Stimulated activated CD8-positive, alpha-beta memory T cell treated with anti-CD3 and anti-CD28 coated beads, Interleukin-4, amount 100 ng/mL, for 4 hours (primary cell): ENCODE measurements at regions not wholly inside any gene's neighbourhood (a gene's known extent, or its start where the extent isn't known, plus 50 kb on each side); places are given as distances from the start of the nearest gene placed in this dataset.
"Not testable (repeated sequence)": the region's sequence is repeated elsewhere in the genome, so short reads cannot be mapped to it uniquely, and the experiment has no call there.

Experiments used
- DNase-seq, 2 donors: peaks; one replicate each; pipeline ENCODE4 v3.0.0-alpha.2; 2020; ENCODE audit warnings: low read depth in 2 of 2, low spot score in 1 of 2

DNA sequence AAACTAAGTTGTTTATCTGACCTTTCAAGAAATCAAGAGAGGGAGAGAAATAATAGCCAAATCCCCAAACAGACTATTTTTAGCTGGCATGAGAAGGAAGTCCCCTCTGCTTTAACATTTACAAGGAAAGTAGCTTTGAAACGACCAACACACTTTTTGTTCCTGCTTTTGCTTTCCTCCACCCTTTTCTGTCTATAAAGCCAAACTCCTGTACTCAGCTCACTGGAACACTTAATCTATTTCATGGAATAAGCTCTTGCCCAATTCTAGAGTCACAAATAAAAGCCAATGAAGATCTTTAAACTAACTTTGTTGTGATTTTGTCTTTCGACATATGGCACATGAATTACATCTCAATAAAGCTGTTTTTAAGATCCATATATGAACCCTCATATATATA is 86.8 kb upstream of the CCDC71L start:
- DNase-seq = no peak

DNA sequence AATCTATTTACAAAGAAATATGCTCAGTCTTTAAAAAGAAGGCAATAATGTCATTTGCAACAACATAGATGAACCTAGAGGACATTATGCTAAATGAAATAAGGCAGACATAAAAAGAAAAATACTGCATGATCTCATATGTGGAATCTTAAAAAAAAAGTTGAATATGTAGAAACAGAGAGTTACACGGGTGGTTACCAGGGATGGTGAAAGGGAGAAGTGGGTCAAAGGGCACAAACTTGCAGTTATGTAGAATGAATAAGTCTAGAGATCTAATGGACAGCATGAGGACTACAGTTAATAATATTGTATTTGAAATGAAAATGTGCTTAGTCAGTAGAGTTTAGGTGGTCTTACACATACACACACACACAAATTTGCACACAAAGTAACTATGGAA is 88.2 kb upstream of the CCDC71L start:
- DNase-seq = no peak

DNA sequence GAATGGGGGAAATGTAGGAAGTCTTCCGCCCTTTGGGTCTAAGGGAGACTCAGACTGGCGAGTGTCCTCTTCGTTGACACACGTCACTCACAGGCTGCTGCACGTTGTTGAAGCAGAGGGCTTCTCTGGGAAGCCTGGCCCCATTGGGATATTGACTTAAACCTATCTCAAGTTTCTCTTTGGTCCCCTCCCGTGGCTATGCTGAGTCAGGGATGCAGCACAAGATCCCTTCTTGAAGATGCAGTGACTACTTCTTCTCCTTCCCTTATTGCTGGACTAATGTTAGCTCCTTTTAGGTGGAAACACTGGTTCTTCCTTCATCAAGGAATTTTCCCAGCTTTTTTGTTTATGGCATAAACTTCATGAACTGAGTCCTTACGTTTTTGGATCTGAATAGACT is 89.8 kb upstream of the CCDC71L start:
- no peak for DNase-seq

DNA sequence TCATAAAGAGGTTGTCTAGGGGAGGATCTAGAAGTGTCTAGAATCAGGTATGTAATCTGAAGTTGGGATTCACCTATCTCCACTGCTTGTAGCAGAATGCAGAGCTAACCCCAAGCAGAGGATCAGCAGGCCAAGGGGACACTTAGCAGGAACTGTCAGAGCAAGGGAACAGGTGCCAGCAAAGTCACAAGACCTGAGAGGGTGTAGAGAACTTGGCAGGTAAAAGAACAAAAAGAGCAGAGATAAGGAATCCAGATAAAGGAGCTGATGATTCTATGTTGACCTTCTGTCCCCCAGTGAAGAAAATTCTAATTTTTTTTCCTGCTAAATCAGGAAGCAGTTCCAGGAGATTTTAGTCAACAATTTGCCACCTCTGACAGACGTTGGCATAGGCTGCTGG is 91.4 kb upstream of the CCDC71L start:
- DNase-seq = no peak

DNA sequence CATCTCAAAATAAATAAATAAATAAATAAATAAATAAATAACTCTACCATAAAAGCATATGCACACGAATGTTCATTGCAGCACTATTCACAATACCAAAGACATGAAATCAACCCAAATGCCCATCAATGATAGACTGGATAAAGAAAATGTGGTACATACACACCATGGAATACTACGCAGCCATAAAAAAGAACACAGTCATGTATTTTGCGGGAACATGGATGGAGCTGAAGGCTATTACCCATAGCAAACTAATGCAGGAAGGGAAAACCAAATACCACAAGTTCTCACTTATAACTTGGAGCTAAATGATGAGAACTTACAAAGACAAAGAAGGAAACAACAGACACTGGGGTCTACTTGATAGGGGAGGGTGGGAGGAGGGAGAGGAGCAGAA is 94.1 kb upstream of the CCDC71L start:
- DNase-seq = not testable (repeated sequence)

DNA sequence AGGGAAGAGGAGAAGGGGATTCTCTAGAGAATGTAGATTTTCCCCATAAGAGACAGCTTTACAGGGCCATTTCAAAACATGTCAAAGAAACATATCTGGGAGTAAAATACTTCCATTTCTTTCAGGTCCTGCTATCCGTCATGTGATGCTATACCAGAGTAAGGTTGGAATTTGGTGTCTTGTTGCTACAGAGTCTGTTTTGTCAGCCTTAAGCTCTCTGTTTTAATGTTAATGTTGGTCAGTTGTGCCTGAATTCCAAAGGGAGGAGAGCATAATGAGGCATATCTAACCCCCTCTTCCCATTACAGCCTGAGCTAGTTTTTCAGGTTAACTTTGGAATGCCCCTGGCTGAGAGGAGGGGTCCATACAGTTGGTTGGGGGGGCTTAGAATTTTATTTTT is 94.7 kb upstream of the CCDC71L start:
- DNase-seq = no peak

DNA sequence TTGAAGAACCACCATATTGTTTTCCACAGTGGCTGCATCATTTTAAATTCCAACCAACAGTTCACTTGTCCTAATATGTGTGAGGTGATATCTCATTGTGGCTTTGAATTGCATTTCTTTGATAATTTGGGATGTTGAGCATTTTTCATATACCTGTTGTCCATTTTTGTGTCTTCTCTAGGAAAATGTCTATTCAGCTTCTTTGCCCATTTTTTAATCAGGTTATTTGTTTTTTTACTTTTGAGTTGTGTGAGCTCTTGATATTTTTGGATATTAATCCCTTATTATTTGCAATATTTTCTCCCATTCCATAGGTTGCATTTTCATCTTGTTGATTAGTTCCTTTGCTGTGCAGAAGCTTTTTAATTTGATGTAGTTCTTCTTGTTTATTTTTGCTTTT is 95.1 kb upstream of the CCDC71L start:
- no peak for DNase-seq

DNA sequence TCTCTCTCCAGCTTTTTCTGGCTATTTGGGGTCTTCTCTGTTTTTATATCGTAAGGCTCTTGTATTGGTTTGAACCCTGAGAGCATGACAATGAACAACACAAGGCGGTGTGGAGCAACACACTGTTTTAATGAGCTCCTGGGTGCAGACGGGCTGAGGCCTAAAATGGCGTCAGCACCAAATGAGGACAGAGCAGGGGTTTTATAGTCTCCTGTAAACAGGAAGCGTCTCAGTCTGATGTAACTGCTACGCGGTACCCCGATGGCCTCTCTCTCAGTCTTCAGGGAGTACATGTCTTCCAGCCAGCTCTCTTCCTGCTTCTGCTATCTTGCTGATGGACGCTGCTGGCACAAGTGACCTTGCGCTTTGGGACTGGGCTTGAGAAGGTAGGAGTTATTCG is 95.9 kb upstream of the CCDC71L start:
- DNase-seq = no peak

DNA sequence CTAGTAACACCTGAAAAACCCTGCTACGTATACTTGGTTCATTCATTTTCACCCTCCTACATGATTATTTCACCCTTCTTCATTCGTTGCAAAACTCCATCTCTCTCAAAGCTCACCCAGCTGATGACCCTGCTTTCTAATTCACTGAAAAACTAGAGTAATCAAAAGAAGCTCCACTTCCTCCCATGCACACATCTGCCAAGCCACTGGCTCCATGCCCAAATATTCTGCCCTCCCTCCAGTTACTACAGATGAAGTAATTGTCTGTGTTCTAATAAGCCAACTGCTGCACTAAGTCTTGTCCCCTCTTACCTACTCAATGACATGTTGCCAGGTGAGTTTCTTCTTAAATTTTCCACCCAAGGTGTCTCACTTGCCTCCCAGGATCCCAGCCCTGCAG is 96.9 kb upstream of the CCDC71L start:
- DNase-seq = no peak

DNA sequence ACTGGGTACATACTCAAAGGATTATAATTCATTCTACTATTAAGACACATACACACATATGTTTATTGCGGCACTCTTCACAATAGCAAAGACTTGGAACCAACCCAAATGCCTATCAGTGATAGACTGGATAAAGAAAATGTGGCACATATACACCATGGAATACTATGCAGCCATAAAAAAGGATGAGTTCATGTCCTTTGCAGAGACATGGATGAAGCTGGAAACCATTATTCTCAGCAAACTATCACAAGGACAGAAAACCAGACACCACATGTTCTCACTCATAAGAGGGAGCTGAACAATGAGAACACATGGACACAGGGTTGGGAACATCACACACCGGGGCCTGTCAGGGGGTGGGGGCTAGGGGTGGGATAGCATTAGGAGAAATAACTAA is 101.9 kb upstream of the CCDC71L start:
- not testable (repeated sequence) for DNase-seq

DNA sequence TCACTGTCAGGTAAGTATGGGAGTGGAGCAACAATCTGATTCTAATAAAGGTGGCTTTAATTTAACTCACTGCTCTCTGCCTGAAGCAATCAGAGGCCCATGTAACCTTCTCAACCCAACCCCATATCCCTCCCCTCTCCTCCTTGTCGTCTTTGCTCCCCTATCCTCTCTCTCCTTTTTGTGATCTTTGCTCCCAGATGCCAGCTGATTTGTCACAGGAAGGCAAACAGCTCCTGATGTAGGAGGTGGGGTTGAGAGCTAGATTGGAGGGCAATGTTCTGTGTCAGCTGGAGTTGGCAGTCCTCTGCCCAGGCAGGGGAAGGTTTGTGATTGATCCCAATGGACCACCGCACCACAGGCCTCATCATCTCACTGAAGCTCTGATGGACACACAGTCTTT is 101.4 kb upstream of the PIK3CG start:
- DNase-seq = no peak

DNA sequence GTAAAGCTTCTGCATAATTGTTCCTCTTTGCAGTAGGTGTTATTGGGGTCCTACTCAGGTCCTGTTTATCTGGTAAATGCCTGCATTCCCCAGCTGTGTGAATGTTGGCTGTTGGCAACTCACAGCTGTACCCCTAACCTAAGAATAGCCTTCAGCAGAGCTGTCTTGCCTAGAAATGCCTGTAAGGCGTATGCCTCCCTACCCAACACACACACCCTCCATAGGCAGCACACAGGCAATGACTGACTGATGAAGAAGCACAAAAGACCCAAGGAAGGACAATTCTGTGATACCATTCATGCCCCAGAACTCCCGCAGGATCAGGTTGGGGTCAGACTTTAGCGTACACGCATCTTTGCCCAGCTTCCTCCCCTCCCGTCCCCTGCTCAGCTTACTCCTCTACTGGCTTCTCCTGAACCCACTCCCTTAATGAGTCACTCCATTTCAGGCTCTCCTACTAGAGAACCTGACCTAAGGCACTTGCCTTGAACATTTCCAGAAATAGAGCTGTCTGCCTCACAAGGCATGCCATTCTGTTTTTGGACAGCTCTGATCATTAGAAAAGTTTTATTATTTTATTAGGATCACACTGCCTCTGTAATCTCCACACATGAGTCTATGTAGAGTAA is 99.2 kb upstream of the PIK3CG start:
- no peak for DNase-seq

DNA sequence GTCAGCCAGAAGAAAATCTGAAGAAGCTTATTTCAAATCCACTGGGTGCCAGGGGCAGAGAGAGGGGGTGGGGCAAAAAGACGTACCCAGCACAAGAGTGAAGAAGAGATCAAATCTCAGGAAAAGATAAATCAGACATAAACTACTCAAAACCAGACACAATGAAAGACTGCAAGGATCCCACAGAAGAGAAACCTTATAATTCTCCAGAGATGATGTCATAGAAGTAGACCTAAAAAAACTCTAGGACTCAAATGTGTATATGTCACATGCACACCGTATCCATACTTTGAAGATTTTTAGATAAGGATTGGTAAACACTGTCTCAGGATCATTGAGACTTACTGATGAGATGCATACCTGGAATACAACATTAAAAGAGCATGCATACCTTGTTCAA is 98.5 kb upstream of the PIK3CG start:
- DNase-seq = no peak

DNA sequence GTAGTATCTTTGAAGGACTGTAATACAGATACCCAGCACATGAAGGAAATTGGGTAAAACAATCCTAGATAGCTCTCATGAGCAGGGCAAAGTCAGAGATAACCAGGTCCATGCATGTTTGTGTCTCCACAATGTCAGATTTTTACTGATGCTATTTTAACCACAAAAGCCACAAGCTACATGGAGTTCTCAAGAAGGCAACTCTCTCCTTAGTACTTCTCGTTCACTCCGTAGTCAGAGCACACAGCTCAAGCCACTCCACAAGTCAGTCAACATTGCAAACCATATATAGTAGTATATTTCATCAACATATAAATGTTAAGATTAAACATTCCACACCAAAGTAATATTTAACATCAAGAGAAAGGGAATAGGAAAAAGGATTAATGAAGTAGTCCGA is 98.0 kb upstream of the PIK3CG start:
- no peak for DNase-seq

DNA sequence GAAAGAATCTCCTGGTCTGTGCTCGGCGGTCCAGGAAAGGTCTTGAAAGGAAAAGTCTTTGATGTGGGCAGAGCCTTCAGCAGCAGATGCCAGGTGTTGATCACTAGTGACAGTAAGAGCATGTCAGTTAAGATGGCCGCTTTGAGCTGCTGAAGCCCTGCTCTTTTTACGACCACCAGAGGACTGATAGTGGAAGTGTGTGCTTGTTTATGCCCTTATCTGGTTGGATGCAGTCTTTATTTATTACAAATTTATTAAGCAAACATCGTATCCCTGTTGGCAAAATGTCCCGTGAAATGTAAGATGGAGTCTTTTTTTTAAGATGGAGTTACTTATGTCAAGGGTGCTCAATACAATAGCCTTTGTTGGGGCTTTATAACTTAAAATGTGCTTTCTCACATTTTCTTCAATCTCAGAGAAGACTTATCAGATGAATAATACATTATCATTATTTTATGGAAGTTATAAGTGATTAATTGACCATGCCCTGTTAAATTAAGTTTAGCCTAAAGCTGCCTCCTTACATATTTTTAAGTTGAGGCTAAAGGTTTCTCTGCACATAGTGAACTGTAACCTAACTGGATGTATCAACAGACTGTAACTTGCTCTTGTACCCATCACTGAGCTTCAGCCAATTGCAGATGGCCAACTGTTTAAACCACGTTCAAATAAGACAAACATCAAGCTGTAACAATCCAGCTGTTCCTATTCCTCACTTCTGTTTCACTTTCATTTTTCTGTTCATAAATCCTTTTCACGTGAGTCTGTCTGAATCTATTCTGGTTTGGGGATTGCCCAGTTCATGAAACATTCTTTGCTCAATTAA is 97.4 kb upstream of the PIK3CG start:
- DNase-seq = no peak

DNA sequence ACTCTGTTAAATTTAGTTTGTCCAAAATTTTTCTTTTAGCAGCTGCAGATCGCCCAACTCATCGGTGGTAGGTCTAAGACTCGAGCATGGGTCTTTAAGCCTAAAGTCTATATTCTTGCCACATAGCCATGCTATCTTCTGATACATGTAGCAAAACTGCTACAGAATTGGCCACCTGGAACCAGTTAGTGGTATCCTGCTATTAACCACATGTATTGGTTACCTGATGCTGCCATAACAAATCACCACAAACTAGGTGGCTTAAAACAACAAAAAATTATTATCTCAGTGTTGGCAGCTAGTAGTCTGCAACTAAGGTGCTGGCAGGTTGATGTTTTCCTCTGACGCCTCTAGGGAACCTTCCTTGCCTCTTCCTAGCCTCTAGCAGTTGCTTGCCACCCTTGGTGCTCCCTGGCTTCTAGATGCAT is 96.7 kb upstream of the PIK3CG start:
- no peak for DNase-seq

DNA sequence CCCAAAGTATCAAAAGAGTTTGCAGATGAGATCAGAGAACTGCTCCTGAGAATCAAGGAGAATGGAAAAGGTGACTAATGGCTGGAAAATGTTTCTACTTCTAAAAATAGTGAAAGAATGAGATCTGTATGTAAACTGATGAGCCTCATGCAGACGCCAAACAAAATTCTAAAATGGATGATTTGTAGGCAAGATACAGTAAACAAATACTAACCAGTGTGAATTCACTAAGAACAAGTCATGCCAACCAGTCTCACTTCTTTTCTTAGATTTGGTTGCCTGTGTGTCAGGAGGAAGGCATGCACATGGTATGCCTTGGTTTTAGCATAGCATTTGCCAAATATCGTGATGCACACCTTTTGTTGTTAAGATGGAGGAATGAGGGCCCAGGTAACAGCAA is 94.9 kb upstream of the PIK3CG start:
- DNase-seq = no peak

DNA sequence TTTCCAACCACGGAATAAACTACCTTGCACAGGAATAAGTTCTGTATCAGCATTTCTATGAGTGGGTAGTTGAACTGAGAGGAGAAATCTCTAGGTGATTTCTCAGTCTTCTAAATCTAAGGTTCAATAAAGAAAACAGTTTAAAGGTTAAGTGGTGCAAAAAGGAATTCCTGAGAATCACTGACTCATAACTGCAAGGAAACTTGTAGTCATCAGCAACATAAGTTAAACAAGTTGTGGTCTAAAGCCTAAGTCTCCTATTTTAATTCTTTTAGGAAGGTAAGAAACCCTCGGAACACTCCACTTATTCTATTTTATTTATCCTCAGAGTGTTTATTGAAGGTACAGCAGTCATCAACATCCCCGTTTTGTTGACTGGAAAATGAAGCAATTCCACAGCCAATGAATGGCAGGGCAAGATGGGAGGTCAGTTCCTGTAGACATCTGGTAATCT is 92.4 kb upstream of the PIK3CG start:
- no peak for DNase-seq

DNA sequence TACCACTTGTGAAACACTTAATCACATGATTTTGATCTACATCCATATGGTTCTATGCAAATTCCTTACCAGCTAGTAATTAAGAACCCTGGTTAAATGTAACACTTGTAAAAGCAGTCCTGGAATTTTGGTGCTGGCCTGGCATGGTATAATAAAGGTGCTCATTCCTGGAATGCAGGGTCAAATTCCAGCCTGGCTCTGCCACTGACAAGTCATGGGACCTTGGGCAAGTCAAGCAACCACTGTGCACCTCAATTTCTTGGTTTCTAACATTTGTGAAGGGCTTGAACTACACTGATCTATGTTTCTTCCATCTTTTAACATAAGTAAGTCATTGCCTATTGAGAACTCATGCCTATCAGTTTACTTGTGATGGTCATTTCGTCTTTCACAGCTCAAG is 91.9 kb upstream of the PIK3CG start:
- no peak for DNase-seq

DNA sequence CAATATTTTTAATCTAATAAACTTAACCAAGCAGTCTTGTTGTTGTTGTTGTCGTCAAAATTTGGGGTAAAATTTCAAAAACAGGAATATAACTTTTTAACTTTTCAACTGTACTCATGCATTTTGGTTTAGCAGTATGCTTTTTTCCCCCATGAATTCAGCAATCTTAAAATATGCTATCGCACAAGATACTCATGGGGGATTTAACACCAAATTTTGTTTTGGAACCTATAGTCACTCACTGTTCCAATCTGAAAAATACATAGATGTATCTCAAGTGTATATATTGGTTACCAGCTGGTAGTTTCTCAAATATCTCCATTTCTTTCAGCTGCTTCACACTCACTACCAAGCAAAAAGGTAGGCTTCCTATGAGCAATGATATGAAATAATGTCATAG is 91.4 kb upstream of the PIK3CG start:
- no peak for DNase-seq

DNA sequence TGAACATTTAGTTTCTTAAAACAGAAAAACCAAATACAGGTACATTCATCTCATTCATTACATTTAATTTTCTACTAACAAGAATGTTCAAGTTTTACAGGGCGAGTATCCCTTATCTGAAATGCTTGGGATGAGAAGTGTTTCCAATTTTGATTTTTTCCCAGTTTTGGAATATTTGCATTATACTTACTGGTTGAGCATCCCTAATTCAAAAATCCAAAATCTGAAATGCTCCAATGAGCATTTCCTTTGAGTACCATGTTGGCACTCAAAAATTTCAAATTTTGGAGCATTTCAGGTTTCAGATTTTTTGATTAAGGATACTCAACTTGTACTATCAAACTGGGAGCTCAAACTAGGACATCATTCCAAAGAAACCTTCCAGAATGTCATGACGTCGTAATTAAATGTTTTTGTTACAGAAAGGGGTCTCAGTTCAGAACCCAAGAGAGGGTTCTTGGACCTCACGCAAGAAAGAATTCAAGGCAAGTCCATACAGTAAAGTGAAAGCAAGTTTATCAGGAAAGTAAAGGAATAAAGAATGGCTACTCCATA is 90.8 kb upstream of the PIK3CG start:
- DNase-seq = no peak

DNA sequence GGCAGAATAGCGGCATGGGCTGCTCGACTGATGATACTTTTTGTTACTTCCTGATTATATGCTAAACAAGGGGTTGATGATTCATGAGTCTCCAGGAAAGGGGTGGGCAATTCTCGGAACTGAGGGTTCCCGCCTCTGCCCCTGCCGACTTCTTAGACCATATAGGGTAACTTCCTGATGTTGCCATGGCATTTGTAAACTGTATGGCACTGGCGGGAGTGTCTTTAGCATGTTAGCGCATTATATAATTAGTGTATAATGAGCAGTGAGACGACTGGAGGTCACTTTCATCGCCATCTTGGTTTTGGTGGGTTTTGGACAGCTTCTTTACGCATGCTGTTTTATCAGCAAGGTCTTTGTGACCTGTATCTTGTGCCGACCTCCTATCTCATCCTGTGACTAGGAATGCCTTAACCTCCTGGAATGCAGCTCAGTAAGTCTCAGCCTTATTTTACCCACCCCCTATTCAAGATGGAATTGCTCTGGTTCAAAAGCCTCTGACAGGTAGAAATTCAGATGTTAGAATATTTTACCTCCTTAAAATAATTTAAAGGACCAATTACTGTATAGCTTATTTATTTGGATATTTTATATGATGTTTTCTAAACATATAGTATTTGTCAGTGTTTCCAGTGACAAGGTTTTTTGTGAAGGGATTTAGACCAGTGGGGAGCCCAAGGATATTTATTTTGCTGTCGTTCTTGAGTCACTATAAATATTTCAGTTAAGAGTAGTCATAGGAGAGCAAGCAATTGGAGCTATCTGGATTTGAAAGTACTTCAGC is 90.1 kb upstream of the PIK3CG start:
- peak in 1 of 2 donors; percentile 11 for DNase-seq
